ENCODE measurements at regions not wholly inside any gene's neighbourhood (a gene's known extent, or its start where the extent isn't known, plus 50 kb on each side); places are given as distances from the start of the nearest gene placed in this dataset.

GRCh38 chr21:15671188-15671587, 58.6 kb upstream of the USP25 start:
- TF ChIP-seq, protein P1, sequence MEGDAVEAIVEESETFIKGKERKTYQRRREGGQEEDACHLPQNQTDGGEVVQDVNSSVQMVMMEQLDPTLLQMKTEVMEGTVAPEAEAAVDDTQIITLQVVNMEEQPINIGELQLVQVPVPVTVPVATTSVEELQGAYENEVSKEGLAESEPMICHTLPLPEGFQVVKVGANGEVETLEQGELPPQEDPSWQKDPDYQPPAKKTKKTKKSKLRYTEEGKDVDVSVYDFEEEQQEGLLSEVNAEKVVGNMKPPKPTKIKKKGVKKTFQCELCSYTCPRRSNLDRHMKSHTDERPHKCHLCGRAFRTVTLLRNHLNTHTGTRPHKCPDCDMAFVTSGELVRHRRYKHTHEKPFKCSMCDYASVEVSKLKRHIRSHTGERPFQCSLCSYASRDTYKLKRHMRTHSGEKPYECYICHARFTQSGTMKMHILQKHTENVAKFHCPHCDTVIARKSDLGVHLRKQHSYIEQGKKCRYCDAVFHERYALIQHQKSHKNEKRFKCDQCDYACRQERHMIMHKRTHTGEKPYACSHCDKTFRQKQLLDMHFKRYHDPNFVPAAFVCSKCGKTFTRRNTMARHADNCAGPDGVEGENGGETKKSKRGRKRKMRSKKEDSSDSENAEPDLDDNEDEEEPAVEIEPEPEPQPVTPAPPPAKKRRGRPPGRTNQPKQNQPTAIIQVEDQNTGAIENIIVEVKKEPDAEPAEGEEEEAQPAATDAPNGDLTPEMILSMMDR (IDR thresholded peaks at IDR 0.05): no peak
- TF ChIP-seq POLR2A (IDR thresholded peaks at IDR 0.05) (no peak), POLR2AphosphoS5 (IDR thresholded peaks at IDR 0.05) (no peak), EP300 (IDR thresholded peaks at IDR 0.05) (no peak)
